ENCODE measurements at regions not wholly inside any gene's neighbourhood (a gene's known extent, or its start where the extent isn't known, plus 50 kb on each side); places are given as distances from the start of the nearest gene placed in this dataset.

DNA sequence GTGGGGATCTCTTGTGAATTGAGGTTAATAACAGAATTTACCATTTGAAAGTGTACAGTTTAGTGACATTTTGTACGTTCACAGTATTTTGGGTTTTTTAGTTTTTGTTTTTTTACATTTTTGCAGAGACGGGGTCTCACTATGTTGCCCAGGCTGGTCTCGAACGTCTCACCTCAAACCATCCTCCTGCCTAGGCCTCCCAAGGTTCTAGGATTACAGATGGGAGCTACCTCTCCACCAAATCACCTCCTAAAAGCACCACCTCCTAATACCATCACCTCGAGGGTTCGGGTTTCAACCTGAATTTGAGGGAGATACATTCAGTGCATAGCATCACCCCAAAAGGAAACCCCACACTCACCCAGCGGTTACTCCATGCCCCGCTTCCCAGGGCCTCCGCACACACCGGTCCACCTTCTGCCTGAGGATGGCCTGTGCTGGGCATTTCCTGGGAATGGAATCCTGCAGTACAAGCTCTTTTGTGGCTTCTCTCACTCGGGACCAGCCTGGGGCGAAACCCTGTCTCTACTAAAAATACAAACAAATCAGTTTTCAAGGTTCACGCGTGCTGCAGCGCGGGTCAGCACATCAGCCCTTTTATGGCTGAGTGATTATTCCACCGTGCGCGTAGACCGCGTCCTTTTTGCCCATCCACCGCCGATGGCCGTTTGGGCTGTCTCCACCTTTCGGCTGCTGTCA is 182.7 kb upstream of the CIBAR2 start:
- no peak for DNase-seq

DNA sequence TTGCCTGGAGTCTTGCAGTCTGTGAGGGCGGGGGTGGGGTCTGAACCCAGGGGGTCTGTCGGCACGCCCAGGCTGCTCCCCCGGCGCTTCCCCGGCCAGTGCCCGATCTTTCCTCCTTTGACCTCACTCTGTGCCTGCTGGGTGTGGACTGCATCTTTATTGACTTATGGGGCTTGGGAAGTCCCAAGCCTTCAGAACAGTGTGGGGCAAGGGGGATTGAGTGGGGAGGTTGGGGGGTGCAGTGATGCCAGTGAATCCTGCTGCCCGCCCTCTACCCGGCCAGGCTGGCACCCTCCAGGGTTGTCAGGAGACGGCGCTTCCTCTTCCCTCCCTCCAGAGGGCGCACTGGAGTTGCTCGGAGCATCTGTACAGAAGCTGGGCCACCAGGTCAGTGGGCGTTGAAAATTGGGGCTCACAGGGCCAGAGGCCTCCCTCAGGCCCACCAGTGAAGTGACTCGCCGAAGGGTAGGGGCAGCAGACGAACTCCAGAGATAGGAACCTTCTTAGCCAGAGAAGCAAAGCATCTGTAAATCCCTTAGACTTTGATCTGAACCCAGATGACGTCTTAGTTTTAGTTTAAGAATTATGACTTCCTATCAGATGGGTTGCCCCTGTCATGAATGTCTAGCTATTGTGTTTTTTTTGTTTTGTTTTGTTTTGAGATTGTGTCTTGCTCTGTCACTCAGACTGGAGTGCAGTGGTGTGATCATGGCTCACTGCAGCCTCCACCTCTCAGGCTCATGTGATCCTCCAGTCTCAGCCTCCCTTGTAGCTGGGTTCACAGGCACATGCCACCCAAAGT is 184.8 kb upstream of the CIBAR2 start:
- DNase-seq: peak; percentile 59

DNA sequence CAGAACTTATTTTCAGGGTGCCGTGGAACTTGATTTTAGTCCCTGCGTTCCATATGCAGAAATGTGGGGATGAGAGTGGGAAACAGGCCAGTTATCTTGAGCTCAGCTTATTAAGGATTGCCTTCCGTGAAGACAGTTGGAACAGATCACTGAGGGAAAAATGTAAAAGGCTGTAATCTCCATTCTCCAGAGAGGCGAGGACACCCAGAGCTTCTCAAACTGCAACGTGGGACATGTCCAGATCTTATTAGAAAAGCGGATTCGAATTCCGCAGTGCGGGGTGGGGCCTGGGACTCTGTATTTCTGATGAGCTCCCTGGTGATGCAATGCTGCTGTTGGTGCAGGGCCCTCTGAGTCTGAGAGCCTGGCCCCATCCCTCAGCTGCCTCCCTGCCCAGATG is 185.6 kb upstream of the CIBAR2 start:
- DNase-seq: no peak

GRCh38 chr16:85300406-85300968 is 188.2 kb upstream of the CIBAR2 start:
- no peak for DNase-seq

DNA sequence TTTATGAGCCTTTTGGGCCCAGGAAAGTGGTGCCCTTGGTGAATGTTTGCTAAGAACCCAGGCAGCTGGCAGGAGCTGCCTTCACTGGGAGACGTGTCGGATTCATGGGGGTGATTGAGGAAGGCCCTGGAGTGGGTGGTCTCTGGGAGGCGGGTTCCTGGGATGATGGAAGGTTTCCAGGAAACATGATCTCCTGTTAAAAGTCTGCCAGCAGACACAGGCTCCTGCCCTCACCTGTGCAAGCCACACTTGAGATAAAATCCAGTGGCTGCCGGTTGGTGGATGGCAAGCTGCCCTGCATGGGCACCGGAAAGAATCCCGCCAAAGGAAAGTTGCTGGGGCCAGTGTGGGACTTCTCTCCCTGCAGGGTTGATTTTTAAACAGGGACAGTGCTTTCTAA is 189.0 kb upstream of the CIBAR2 start:
- DNase-seq: no peak

DNA sequence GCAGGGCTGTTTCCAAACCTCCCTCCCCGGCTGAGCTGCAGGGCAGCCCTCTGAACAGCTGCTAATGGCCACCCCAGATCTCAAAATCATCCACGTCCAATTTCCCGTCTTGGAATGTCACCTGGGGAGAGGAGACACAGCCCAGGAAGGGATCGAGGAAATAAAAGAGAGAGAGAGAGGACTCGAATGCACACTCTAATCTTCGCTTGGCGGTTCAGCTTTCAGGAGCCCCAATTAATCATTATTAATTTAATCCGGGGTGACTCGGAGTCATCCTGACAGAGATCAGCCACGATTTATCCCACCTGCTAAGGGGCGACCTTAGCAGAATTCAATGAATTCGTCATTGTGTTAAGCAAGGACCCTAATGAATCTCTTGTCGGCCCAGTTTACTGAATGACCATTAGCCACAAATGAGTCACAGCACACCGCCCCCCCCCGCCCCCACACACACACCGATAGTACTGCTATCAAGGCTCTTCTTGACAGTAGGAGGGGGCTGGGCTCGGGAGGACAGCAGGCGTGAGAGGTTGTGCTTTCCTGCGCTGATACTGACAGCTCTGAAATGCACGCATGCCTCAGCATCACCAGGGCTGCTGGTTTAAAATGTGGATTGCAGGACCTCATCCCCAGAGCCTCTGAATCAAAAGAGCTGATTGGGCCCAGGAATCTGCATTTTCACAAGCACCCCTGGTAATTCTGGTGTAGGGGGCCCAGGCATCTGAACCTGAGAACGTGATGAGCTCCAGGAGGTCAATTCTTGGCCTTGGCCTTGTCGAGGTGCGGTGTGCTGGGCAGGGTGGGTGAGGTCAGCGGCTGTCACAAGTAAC is 190.0 kb upstream of the CIBAR2 start:
- DNase-seq: no peak

- no peak for DNase-seq
Observed at GRCh38 chr16:85302848-85303353, 190.6 kb upstream of the CIBAR2 start.

GRCh38 chr16:85303354-85303883 is 191.1 kb upstream of the CIBAR2 start:
- peak; percentile 81 for DNase-seq

DNA sequence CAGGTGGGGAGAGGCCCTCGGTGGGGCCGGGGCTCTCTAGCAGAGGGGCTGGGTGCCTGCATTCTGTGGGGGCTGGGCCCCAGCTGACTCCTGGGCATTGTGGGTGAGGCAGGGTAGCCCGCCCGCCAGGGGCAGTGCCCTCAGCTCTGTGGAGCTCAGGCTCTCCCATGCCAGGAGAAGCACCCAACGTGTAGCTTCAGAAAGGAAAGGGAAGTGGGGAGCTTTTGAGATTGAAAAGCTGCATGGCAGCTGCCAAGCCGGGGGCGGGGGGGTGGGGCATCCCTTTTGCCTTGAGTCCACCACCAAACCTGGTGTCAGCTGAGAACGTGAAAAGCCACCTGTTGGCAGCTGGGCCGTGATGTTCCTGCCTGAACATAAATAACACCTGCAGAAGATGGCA is 192.1 kb upstream of the CIBAR2 start:
- no peak for DNase-seq

- peak; percentile 75 for DNase-seq
Observed at GRCh38 chr16:85306071-85306792, 194.0 kb upstream of the CIBAR2 start.

GRCh38 chr16:85306793-85307551 is 194.7 kb upstream of the CIBAR2 start:
- no peak for DNase-seq

DNA sequence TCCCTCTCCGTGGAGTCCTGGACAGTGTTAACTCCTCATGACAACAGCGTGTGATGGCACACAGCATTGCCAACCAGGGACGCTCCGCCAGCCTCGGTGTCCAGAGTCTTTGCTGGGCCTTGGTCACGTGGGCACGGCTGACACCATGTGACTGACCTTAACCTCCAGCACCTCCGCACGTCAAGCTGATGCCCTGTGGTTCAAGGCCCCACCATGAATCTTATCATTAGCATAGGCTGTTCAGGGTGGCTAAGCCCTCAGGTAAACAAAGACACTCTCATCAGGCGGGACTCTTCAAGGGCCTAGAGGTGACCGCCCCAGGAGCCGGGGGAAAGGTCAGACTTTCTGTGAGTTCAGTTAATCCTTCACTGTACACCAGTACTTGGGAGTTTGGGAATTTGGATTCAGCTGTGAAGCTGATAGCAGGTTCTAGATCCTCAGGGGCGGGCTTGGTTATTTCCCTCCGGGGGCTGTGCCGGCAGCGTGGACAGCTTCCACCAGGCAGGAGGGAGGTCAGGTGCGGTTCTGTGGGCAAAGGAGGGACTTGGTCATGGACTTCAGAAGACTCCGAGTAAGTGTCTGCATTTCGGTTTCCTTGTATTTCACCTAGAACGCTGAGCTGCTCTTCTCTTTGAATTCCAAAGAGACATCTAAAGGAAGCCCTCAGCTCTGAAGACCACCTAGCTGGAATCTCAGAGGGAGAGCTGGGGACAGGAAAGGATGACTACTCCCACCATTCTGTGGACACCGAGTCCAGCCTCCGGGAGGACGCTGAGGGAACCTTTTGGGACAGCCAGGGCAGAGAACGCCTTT is 195.5 kb upstream of the CIBAR2 start:
- DNase-seq: no peak

GRCh38 chr16:85308611-85309540 is 196.6 kb upstream of the CIBAR2 start:
- no peak for DNase-seq

DNA sequence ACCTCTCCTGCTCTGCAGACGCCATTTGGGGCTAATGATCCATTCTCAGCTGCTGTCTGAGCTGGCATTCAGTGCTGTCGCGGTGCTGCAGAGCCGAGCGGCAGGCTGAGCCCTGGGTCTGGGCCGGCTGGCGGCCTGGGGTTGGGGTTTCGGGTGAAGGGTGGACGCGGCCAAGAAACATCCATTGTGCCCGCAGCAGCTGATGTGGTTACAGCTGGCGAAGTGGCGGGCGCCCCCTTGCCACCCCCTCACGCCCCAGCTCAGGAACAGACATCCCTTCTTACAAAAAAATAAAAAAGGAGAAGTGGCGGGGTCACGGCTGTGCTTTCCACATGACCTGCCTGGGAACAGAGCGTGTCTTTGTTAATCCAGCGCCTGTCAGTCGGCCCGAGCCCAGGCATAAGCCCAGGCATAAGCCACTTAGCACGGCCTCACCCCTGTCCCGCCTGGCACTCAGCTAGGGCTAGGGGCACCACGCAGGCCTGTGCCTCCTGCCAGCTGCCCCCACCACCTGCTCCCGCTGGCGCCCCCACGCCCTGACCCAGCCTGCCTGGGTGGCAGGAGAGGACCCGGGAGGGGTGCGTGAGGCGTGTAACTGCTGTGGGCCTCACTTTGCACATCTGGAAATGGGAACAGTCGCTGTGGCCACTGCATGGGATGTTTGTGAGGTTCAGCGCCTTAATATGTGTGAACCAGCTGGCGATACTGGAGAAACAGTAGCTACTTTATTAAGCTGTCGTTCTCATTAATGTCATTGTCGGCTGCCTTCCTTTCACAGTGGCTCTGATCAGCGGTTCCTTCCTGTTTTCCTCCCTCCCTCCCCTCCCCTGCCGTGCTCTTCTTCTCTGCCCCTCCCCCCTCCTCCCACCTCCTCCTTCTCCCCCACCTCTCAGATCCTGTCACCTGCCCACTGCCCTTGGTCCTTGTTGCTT is 197.7 kb upstream of the CIBAR2 start:
- DNase-seq: peak; percentile 43

DNA sequence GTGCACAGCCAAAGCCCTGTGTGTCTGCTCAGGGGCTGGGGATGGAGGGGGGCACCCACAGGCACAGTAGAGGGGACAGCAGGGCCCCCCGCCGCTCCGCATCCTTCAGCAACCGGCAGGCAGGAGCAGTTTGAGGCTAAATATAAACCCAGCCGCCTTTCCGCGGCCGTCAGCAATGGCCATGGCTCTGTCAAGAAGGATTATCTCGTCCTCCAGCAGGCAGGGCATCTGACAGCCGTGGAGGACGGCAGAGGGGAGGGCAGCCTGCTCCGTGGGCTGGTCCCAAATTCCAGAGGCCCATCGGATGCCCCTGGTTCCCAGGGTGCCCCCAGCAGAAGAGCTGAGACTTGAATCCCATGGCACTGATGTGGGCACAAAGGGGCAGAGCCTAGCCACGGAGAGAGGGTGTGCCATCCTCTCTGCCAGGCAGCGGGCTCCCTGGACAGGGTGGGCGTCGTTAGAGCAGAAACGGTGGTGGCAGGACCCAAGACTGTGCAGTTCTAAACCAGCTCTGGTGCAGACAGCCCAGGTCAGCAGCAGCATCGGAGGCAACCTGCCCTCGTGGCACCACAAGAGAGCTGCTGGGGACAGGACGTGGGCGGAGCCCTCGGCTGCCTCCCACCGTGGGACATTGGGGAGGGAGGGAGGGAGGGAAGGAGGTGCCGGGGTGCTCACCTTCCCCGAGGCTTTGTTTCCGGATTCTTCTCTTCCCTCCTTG is 198.8 kb upstream of the CIBAR2 start:
- no peak for DNase-seq

GRCh38 chr16:85311741-85312140 is 199.5 kb upstream of the CIBAR2 start:
- no peak for DNase-seq

GRCh38 chr16:85312174-85312573 is 199.9 kb upstream of the CIBAR2 start:
- DNase-seq: no peak

Measured in activated CD4-positive, CD25-positive, alpha-beta regulatory T cell treated with anti-CD3 and anti-CD28 coated beads, Interleukin-2, amount 50 U/mL, for 72 hours (primary cell).